Loucy (cell line): ENCODE measurements at regions not wholly inside any gene's neighbourhood (a gene's known extent, or its start where the extent isn't known, plus 50 kb on each side); places are given as distances from the start of the nearest gene placed in this dataset.

Experiments
- H2AFZ ChIP-seq: fragments of 200-600 bp; sonication (generic); 2 replicates; pipeline ENCODE4 v1.6.0; 2016; ENCODE audit warnings: antibody characterized with exemption, mild to moderate bottlenecking, low read length, moderate library complexity
- H3F3A ChIP-seq: fragments of 200-600 bp; 2 replicates; pipeline ENCODE4 v1.6.0; 2016; ENCODE audit warnings: antibody characterized with exemption, low read depth, mild to moderate bottlenecking
- H3K27me3 ChIP-seq: fragments of 200-600 bp; sonication (generic); 2 replicates; pipeline ENCODE4 v1.6.1; 2014; ENCODE audit warnings: low read length, mild to moderate bottlenecking; ENCODE audit not compliant: insufficient read depth, poor library complexity, severe bottlenecking
- H3K36me3 ChIP-seq: fragments of 200-600 bp; sonication (generic); 2 replicates; pipeline ENCODE4 v1.6.1; 2016; ENCODE audit warnings: low read length; ENCODE audit not compliant: insufficient read depth
- H3K4me1 ChIP-seq: fragments of 200-600 bp; sonication (generic); 2 replicates; pipeline ENCODE4 v1.5.1; 2014; ENCODE audit warnings: low read length, mild to moderate bottlenecking; ENCODE audit not compliant: insufficient read depth, poor library complexity, severe bottlenecking
- H3K4me2 ChIP-seq: fragments of 200-600 bp; sonication (generic); 2 replicates; pipeline ENCODE4 v1.6.0; 2014; ENCODE audit warnings: antibody characterized with exemption, low read length, low read depth, mild to moderate bottlenecking; ENCODE audit not compliant: poor library complexity, severe bottlenecking
- H3K4me3 ChIP-seq: fragments of 200-600 bp; sonication (generic); 2 replicates; pipeline ENCODE4 v1.5.1; 2014; ENCODE audit warnings: low read length, mild to moderate bottlenecking, mixed read lengths; ENCODE audit not compliant: poor library complexity, severe bottlenecking
- H3K79me2 ChIP-seq: fragments of 200-600 bp; sonication (generic); 2 replicates; pipeline ENCODE4 v1.6.1; 2014; ENCODE audit warnings: low read length; ENCODE audit not compliant: insufficient read depth
- H3K9ac ChIP-seq: fragments of 200-600 bp; sonication (generic); 2 replicates; pipeline ENCODE4 v1.6.0; 2014; ENCODE audit warnings: mild to moderate bottlenecking, low read depth, low read length, moderate library complexity; ENCODE audit not compliant: poor library complexity, severe bottlenecking
- H3K9me2 ChIP-seq: fragments of 200-600 bp; sonication (generic); replicated peaks from 2 replicates; pipeline ENCODE4 v1.6.1; 2016; ENCODE audit warnings: low read depth, low read length, mixed read lengths
- H3K9me3 ChIP-seq: fragments of 200-600 bp; sonication (generic); 2 replicates; pipeline ENCODE4 v1.6.1; 2014; ENCODE audit warnings: mild to moderate bottlenecking, antibody characterized with exemption, low read length, low read depth; ENCODE audit not compliant: insufficient read depth
- H4K20me1 ChIP-seq: fragments of 200-600 bp; sonication (generic); 2 replicates; pipeline ENCODE4 v1.6.0; 2014; ENCODE audit warnings: antibody characterized with exemption, low read length, mild to moderate bottlenecking; ENCODE audit not compliant: insufficient read depth, poor library complexity, severe bottlenecking
- CTCF ChIP-seq: fragments of 200-600 bp; sonication (generic); conservative IDR thresholded peaks from 2 replicates; pipeline ENCODE4 v1.5.1; 2014; ENCODE audit warnings: mild to moderate bottlenecking, antibody characterized with exemption, low read length
- EZH2phosphoT487 ChIP-seq: fragments of 200-600 bp; IDR thresholded peaks from 2 replicates; pipeline ENCODE4 v1.6.1; 2018; ENCODE audit warnings: antibody characterized with exemption, mild to moderate bottlenecking, moderate library complexity, borderline replicate concordance

GRCh38 chr3:25960776-25961175 is 170.9 kb downstream of the OXSM start:
- Histone ChIP-seq H3K4me2 (no peak overlapping the region), H3K4me3 (no peak overlapping the region), H3K79me2 (no peaks in the 10 kb centered on the region), H3K36me3 (no peaks in the 10 kb centered on the region), H3K9me2 (no peaks in the 10 kb centered on the region), H4K20me1 (no peaks in the 10 kb centered on the region), H3F3A (no peaks in the 10 kb centered on the region), H3K4me1 (no peaks in the 10 kb centered on the region), H3K27me3 (no peaks in the 10 kb centered on the region), H3K9me3 (no peaks in the 10 kb centered on the region), H2AFZ (no peak overlapping the region), H3K9ac (no peak overlapping the region)
- TF ChIP-seq CTCF, result no peak
- TF ChIP-seq EZH2phosphoT487, result no peak

- Histone ChIP-seq H3K27me3 (no peaks in the 10 kb centered on the region), H4K20me1 (no peaks in the 10 kb centered on the region), H3K9me2 (no peaks in the 10 kb centered on the region), H2AFZ (no peak overlapping the region), H3K9me3 (no peaks in the 10 kb centered on the region), H3K4me2 (no peak overlapping the region), H3K4me3 (no peak overlapping the region), H3K9ac (no peak overlapping the region), H3K79me2 (no peaks in the 10 kb centered on the region), H3K4me1 (no peaks in the 10 kb centered on the region), H3K36me3 (no peaks in the 10 kb centered on the region), H3F3A (no peaks in the 10 kb centered on the region)
- TF ChIP-seq CTCF (no peak), EZH2phosphoT487 (no peak)
Observed at GRCh38 chr3:25962255-25962654, 172.4 kb downstream of the OXSM start.

GRCh38 chr3:25964141-25964540 is 174.3 kb downstream of the OXSM start:
- H4K20me1 ChIP-seq, result no peaks in the 10 kb centered on the region
- no peaks in the 10 kb centered on the region for H3K79me2 ChIP-seq
- TF ChIP-seq EZH2phosphoT487 (no peak), CTCF (no peak)
- H3K9me3 ChIP-seq, result no peaks in the 10 kb centered on the region
- no peaks in the 10 kb centered on the region for H3F3A ChIP-seq
- no peaks in the 10 kb centered on the region for H3K36me3 ChIP-seq
- H3K9ac ChIP-seq, result no peak overlapping the region
- H3K4me2 ChIP-seq, result no peak overlapping the region
- H3K4me3 ChIP-seq, result no peak overlapping the region
- no peaks in the 10 kb centered on the region for H3K4me1 ChIP-seq
- no peak overlapping the region for H2AFZ ChIP-seq
- no peaks in the 10 kb centered on the region for H3K27me3 ChIP-seq
- no peaks in the 10 kb centered on the region for H3K9me2 ChIP-seq
